NCI-H2196 treated with DMSO at 0.1 percent for 48 hours (cell line): ENCODE measurements at regions not wholly inside any gene's neighbourhood (a gene's known extent, or its start where the extent isn't known, plus 50 kb on each side); places are given as distances from the start of the nearest gene placed in this dataset.
"Not testable (repeated sequence)": the region's sequence is repeated elsewhere in the genome, so short reads cannot be mapped to it uniquely, and the experiment has no call there.

Experiments
- DNase-seq: peaks from one replicate; lab custom pipeline; 2025; ENCODE audit not compliant: unreplicated experiment; lab: John Stamatoyannopoulos, UW

DNA sequence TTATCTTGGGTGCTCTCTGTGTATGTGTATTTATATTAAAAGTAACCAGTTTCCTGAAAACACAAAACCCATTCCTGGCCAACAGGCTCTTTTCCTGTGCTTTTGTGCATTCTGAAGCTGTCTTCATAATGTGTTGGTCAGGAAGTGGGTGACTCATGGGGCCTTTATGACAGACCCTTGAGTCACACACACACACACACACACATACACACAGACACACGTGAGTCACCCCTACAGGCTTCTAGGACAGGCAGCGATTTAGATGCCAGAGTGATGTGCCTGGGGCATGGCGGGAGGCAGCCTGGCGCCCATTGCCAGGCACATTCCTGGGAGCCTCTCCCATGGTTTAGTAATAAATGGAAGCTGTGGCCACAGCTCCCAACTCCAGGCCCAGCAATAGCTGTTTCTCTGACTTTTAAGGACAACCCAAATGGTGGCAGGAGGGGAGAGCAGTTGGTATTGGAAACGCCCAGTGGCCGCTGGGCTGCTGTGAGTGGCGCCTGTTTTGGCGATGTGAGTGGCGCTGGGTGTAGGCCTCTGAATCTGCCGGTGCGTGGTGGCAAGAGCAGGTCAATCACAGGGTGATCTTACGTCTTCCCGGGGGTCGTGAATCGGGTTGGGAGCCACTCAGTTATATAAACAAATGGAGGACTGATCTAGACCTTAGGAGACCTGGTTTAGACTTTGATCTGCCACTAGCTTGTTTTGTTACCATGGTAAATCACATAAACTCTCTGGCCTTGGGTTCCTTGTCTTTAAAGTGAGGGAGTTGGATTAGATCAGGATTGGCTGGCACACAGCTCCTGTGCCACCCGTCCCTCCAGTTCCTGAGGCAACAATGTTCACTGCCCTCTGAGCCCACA is 150.7 kb upstream of the DLX2 start:
- DNase-seq: no peak

DNA sequence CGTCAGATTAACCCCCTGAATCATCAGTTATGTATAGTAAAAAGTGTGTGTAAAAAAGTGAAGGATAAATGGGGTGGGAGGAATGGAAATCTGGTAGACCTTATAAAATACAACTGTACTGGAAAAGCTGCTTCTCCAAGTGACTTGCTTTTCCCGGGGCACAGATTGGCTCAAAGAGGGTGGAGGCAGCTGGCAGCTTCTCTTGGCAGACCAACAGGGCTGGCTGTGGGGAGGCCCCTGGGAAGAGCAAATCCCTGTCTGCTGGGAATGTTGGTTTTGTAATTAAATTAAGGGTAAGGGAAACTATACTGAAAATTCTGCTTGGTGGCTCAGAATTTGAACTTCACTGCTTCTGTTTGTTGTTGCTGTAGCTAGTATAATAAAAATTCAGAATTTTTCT is 154.2 kb upstream of the DLX2 start:
- DNase-seq: no peak

DNA sequence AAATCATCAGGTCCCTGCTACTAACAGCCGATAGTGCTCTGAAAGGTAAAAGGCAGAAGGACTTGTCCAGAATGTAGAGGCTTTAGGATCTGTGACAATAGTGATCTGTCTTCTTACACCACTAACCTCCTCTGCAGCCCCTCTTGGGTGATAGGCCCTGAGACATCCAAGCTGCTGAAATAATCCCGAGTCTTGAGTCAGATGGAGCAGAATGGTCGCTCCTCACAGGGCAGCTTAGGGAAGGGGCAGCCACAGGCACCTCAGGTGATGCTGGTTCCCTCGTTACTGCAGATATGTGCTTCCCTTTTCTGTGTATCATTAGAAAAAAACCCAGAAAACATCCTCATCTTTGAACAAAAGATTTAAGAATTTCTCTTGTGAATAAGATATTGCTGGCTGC is 157.1 kb upstream of the DLX2 start:
- no peak for DNase-seq

DNA sequence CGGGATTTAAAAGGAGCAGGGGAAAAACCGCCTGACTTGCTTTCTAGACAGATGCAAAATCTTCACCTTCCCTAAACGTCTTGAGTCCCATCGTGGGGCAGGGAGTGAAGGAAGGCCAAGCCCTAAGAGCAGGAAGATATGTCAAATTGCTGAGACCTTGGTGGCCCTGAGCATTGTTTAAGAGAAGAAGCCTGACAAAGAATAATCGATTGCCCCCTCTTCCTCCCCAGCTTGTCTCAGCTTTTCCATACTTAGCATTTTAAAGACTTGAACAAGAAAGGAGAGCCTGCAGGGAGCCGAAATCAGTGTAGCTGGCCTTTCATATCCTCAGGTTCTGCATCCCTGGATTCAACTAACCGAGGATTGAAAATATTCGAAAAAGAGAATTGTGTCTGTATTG is 157.6 kb upstream of the DLX2 start:
- no peak for DNase-seq

DNA sequence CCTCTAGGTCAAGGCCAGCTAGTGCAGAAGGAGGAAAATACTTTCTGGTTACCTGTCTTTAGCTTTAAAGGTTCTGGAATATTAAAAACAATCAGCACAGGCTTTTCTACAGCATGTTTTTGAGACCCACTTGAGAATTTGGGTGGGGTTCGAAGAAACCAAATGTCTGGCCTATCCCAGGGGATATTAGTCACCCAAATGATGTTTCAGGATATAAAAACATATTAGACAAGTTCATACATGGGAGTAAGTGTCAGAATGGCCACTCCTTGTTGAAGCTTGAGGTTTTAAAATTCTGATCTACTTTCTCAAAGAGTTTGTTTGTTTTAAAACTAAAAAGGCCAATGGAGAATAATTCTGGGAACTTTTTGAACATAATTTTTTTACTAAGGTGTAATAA is 158.6 kb upstream of the DLX2 start:
- DNase-seq: no peak

DNA sequence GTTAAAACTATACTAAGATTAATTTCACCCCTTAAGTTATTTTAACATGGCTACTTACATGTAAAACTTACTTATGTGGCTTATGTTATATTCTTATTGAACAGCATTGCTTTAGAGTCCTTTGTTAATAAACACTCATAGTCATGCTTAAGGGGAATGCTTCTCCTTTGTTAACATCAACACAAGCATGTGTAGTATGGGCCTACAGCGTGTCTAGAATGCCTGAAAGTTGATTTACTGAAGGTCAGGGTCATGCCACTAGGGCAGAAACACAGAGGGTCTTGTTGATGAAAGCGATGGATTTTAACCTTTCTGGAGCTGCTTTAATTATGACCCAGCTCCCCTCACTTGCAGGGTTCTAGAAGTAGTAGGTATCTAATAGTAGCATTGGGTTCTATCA is 159.8 kb upstream of the DLX2 start:
- DNase-seq: no peak

DNA sequence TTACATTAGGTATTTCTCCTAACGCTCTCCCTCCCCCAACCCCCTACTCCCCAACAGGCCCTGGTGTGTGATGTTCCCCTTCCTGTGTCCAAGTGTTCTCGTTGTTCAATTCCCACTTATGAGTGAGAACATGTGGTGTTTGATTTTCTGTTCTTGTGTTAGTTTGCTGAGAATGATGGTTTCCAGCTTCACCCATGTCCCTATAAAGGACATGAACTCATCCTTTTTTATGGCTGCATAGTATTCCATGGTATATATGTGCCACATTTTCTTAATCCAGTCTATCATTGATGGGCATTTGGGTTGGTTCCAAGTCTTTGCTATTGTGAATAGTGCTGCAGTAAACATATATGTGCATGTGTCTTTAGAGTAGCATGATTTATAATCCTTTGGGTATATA is 162.1 kb upstream of the DLX2 start:
- DNase-seq: not testable (repeated sequence)

DNA sequence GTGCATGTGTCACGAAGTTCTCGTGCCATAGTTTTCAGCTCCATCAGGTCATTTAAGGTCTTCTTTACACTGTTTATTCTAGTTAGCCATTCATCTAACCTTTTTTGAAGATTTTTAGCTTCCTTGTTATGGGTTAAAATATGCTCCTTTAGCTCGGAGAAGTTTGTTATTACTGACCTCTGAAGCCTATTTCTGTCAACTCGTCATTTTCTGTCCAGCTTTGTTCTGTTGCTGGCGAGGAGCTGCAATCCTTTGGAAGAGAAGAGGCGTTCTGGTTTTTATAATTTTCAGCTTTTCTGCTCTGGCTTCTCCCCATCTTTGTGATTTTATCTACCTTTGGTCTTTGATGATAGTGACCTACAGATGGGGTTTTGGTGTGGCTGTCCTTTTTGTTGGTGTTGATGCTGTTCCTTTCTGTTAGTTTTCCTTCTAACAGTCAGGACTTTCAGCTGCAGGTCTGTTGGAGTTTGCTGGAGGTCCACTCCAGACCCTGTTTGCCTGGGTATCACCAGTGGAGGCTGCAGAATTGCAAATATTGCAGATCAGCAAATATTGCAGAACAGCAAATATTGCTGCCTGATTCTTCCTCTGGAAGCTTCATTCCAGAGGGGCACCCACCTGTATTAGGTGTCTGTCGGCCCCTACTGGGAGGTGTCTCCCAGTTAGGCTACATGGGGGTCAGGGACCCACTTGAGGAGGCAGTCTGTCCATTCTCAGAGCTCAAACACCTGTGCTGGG is 157.7 kb upstream of the ITGA6 start:
- DNase-seq: not testable (repeated sequence)

DNA sequence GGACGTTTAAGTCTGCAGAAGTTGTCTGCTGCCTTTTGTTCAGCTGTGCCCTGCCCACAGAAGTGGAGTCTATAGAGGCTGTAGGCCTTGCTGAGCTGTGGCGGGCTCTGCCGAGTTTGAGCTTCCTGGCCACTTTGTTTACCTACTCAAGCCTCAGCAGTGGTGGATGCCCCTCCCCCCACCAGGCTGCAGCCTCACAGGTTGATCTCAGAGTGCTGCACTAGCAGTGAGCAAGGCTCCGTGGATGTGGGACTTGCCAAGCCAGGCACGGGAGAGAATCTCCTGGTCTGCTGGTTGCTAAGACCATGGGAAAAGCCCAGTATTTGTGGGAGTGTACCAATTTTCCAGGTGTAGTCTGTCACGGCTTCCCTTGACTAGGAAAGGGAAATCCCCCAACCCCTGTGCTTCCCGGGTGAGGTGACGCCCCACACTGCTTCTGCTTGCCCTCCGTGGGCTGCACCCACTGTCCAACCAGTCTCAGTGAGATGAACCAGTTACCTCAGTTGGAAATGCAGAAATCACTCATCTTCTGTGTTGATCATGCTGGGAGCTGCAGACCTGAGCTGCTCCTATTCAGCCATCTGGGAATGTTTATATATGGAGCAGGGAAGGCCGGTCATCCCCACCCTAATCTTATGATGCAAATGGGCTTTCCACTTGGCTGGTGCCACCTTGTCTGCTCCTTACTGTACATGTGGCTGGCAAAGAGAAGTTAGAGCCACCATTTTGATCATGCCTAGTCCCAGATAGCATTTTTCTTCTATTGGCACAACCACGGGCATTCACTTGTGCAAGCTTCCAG is 156.9 kb upstream of the ITGA6 start:
- DNase-seq: no peak

DNA sequence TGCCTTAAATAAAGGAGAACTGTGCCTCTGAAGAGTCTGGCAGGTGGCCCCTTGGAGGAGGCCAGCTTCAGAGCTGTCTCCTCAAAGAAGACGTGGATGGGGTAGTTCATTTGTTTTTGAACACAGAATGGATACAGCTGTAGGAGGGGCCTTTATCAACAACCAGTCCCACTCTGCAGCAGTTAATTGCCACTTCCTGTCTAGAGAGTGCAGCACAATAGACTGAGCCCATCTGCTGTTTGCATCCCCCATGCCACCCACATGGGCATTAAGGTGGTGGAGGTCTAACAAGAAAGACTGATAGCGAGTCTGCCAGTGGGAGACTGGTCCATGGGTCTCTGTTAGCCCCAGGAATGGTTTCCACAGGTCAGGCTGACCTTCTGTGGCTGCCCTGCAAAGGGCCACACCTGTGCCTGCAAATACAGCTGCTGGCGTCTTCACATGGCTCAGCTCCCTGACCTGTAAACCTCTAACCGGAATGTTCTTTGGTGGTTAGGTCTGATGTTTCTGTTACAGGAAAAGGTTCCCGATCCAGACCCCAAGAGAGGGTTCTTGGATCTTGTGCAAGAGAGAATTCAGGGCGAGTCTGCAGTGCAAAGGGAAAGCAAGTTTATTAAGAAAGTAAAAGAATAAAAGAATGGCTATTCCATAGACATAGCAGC is 153.3 kb upstream of the ITGA6 start:
- no peak for DNase-seq

DNA sequence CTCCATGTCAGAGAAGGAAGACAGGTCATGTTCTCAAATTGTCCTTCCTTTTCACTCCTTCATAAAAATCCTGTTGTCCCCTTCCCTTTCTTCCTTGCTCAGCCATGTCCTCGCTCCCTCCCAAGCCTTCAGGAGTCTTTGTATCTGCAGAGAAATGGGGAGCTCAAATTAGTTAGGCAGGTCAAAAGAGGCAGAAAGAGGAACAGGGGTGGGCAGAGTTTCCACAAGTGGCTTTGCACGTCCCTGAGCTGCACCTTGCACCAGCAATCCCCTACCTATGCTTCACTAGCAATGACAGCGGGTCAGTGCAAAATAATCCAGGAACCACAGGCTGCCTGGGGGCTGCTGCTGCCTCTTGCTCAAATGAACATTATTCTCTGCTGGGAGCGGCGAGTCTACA is 152.1 kb upstream of the ITGA6 start:
- no peak for DNase-seq

DNA sequence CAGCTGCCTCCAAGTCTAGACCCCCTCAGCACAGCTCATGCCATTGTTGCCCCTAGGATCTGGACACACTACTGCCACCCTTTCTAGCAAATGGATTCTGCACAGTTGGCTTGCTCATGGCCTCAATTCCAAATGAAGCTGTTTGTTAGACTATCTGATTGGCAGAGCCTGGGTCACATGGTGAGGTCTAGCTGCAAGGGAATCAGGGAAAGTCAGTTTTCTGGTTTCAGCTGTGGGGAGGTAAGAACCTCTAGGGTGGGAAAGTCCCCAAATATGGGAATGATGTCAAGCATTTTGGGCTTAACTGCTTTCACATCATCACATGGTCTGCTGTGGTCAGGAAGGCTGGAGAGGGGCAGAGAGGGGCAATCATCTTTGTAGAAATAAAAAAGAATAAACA is 150.4 kb upstream of the ITGA6 start:
- no peak for DNase-seq

DNA sequence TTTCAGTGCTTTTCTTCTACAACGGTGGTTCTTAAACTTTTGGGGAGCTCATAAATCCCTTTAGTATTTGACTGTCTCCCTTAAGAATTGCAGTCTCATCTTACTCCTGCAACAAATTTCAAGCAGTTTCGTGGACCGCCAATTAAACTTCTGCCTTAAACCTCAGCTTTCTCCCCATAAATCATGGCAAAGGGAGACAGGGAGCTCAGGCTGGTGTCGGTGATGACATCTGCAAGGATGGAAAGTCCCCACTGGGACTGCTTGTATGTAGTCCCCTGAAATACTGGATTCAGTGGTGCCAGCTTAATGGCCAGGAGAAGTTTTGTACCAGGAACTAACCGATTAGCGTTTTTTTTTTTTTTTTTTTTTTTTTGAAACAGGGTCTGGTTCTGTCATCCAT is 148.7 kb upstream of the ITGA6 start:
- DNase-seq: no peak

DNA sequence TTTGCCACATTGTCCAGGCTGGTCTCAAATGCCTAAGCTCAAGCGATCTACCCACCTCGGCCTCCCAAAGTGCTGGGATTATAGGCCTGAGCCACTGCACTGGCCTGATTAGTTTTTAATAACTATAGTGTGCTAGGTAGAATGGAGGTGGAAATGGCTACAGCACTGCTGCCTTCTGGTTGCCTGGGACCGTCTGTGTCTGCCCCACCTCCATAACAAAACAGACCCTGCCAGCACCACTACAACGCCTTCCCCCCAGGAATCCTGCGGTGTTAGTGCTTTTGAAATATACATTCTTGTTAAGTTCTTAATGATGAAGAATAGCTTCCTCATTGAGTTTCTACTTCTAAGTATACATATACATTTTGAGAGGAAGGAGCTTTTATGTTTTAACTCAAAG is 148.2 kb upstream of the ITGA6 start:
- no peak for DNase-seq

DNA sequence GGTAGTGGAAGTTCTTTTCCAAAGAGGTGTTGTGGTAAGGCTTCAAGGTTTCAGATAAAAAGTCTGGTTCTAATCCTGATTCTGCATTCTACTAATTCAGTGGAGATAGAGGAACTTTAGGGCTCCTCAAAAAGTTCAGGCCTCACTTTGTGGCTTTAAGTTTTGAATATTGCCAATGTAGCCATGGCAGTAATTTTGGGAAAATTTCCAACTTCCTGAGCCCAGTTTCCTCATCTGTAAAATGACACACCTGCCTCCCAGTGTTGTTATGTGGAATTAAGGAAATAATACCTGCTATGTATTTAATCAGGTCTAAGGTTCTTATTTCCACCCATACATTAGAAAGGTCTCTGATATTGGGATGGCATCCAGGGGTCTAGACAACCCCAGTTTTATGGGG is 147.6 kb upstream of the ITGA6 start:
- no peak for DNase-seq

DNA sequence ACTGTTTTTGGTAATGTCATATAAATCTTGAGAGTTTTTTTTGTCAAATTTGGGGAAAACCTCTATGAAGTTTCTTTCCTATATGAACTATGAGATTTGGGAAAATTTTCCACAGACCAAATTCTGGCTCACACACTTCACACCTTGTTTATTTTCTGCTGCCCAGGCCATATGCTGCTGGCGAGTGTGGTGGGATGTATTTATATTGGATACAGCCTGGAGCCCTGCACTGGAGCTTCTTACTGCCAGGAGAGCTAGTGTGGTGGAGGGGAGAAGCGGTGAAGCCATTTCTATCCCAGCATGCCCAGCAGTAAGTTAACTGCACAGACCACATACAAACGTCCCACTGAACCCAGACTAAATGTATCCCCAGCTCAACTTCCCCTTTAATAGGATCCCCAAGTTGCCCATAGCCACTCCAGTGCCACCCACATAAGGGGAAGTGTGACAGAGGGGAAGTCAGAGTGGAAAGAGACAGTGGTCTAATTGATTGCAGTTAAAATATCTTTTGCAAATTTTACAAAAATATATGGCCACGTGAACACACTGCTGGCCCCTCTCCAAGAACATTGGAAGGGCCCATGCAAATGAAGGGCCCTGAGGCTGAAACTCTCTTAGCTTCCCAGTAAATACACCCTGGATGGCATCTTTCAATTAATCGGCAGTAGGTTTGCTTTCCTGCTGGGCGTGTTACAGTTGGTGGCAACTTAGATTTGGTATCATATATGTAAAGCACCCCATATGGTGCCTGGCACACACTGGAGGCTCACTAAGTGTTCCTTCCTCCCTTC is 146.6 kb upstream of the ITGA6 start:
- no peak for DNase-seq

DNA sequence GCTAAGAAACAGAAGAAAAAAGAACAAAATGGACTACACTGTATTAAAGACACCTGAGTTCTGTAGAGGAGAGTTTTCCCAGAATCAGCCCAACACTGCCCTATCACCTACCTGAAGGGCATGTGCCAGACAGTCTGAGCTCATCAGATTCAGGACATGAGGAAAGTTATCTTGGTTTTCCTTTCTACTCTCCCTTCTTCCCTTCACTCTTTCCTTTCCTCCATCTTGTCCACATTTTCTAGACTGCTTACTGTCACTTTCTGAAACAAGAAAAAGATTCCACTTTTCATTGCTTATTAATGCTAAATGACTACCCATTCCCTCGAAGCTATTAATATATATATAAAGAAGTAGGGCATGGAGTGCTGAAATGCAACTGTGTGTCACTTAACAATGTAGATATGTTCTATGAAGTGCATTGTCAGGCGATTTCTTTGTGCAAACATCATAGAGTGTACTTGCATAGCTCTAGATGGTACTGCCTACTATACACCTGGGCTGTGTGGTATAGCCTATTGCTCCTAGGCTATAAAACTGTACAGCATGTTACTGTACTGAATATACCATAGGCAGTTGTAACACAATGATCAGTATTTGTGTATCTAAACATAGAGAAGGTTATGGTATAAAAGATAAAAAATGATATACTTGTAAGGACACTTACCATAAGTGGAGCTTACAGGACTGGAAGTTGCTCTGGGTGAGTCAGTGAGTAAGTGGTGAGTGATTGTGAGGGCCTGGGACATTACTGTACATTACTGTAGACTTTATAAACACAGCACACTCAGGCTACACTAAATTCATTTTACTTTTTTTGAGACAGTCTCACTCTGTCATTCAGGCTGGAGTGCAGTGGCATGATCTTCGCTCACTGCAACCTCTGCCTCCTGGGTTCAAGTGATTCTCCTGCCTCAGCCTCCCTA is 145.5 kb upstream of the ITGA6 start:
- DNase-seq: no peak

DNA sequence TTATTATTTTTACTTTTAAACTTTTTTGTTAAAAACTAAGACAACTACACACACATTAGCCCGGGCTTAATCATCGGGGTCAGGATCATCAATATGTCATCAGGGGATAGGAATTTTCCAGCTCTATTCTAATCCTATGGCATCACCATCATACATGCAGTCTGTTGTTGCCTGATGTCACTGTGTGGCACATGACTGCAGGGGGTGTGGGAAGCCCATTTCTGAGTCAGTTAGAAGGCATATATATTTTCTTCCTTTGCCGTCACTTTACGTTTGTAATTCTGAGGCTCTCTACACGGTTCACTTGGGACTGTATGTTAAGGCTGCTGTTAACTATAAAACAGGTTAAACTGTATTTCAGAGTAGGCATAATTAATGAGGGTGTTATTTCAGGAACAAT is 144.4 kb upstream of the ITGA6 start:
- DNase-seq: no peak

DNA sequence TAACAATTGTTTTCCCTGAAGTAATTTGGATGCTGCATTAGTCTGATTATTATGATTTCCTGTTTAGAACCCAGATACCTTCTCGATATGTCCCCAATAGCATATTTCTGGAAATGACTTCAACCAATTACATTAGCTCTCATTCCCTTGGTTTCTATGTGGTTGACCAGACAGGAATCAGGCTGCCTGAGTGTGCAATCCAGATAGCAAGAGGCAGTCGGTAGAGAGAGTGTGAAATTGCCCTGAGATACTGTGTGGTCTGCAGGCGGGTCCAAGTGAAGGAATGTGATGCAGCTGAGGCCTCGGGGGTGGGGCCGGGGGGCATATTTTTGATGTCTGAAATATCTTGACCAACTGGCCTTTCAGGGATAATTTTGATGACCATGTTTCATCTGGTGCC is 143.9 kb upstream of the ITGA6 start:
- no peak for DNase-seq
